GM21515 (cell line): ENCODE measurements at regions not wholly inside any gene's neighbourhood (a gene's known extent, or its start where the extent isn't known, plus 50 kb on each side); places are given as distances from the start of the nearest gene placed in this dataset.

ENCODE experiments used
- ATAC-seq: cut with Tn5 transposase; IDR thresholded peaks from one replicate; pipeline ENCODE4 v1.9.1; 2021; ENCODE audit not compliant: unreplicated experiment

GRCh38 chr1:212189352-212189738 is 95.9 kb upstream of the PPP2R5A start:
- no peak for ATAC-seq

DNA sequence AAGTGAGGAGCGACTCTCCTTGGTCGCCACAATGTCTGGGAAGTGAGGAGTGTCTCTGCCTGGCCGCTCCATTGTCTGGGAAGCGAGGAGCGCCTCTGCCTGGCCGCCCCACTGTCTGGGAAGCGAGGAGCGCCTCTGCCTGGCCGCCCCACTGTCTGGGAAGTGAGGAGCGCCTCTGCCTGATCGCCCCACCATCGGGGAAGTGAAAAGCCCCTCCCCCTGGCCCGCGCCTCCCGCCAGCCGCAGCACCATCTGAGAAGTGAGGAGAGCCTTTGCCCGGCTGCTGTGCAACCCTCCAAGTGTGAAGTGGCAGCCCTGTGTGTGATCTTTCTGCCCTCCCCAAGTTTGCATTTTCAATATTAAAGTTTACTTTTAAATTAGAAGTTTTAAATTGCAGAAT is 95.0 kb upstream of the PPP2R5A start:
- no peak for ATAC-seq

DNA sequence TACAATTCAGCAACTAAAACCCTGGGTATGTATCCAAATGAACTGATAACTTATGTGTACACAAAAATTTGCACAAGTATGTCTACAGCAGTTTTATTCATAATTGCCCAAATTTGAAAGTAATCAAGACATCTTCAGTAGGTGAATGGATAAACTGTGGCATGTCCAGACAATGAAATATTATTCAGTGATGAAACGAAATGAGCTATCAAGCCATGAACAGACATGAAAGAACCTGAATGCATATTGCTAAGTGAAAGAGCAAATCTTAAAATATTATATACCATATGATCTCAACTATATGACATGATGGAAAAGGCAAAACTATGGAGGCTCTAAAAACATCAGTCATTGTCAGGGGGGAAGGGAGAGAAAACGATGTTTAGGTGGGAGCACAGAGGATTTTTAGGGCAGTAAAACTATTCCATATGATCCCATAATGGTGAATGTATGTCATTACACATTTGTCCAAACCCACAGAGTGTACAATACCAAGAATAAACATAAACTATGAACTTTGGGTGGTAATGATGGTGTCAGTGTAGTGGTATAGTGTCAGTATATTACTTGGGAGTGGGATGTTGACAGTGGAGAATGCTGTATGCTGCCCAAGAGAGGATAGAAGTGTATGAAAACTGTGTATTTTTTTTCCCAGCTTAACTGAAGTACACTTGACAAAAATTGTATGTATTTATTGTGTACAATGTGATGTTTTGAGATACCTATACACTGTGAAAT is 92.8 kb upstream of the PPP2R5A start:
- ATAC-seq: no peak

DNA sequence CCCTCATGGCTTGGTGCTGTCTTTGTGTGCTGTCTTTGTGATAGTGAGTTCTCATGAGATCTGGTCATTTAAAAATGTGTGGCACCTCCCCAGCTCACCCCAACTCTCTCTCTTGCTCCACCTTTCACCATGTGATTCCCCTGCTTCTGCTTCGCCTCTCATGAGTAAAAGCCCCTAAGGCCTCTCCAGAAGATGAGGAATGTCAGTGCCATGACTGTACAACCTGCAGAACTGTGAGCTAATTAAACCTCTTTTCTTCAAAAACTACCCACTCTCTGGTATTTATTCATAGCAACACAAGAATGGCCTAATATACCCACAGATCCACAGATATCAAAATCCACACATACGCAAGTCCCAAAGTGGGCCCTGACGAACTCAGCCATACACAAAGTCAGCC is 88.9 kb upstream of the PPP2R5A start:
- no peak for ATAC-seq

- no peak for ATAC-seq
Observed at GRCh38 chr1:212201461-212201860, 83.7 kb upstream of the PPP2R5A start.

DNA sequence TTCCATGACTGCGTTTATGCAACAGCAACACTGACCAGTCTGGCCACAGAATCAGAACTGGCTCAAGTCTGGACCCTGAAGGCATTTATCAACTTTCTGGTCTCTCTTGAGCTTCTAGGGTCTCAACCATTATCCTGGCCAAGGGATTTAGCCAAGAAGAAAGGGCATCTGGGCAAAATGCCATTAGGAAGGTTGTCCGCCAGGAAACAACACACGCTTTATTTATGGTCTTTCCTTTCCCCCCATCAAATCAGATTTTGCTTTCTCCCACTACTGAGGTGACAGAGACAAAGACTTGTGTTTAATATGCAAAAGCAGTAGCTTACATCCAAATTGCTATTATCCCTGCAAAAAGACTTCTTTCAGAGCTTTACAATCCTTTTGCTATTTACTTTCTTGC is 81.6 kb upstream of the PPP2R5A start:
- no peak for ATAC-seq

DNA sequence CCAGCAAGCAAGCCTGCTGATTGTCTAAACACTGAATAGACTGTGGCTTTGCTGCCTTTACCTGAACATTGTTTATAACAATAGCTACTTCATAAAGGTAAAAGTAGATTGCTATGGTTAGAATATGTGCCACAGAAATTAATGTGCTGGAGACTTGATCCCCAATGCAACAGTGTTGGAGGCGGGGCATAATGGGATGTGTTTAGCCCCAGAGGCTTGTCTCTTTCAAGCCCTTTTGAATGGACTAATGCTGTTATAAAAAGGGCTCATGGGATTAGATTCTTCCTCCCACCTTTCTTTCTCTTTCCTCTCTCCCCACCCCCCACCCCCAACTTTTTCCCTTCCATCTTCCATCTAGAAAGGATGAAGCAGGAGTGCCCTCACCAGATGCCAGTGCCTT is 80.2 kb upstream of the PPP2R5A start:
- no peak for ATAC-seq

GRCh38 chr1:212205843-212206242 is 79.4 kb upstream of the PPP2R5A start:
- ATAC-seq: no peak

DNA sequence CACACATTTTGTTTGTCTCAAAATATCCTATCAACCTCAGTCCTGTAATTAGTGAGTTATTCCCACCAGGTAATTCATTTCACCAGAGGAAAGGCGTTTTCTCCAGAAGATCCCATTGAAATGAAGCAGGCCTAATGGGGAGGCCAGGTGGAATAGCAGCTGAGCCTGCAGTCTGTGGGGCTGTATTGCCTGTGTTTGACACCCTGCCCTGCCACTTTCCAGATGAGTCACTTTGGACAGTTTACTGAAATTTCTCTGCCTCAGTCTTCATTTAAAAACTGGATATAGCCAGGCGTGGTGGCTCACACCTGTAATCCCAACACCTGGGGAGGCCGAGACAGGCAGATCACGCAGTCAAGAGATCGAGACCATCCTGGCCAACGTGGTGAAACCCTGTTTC is 78.1 kb upstream of the PPP2R5A start:
- no peak for ATAC-seq

DNA sequence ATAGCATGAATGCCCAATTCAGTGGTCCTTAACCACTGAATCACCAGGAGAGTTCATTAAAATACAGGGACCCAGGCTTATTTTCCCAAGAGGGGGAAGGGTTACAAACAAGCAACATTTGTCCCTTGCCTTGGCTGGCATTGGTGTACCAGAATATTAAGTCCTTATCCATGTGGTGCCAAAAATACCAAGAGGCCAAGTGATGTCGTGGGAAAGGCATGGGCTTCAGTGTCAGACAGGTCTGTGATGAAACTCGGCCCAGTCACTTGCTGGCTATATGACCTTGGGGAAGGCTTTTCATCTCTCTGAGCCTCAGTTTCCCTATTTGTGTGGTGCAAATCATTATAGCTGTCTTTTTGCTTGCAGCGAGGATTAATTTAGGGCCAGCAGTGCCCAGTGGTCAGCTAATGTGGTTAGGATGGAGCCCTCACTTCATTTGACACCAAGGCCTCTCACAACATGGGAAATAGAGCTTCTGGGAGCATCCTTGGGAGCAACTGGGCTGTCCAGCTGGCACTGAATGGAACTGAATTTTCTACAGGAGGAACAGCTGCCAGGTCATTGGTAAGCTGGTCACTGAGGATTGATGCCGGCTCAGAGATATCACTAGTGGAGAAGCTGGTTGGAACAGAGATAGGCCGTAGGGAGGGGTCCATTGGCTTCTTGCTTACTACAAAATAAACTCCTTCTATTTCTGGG is 77.2 kb upstream of the PPP2R5A start:
- no peak for ATAC-seq

DNA sequence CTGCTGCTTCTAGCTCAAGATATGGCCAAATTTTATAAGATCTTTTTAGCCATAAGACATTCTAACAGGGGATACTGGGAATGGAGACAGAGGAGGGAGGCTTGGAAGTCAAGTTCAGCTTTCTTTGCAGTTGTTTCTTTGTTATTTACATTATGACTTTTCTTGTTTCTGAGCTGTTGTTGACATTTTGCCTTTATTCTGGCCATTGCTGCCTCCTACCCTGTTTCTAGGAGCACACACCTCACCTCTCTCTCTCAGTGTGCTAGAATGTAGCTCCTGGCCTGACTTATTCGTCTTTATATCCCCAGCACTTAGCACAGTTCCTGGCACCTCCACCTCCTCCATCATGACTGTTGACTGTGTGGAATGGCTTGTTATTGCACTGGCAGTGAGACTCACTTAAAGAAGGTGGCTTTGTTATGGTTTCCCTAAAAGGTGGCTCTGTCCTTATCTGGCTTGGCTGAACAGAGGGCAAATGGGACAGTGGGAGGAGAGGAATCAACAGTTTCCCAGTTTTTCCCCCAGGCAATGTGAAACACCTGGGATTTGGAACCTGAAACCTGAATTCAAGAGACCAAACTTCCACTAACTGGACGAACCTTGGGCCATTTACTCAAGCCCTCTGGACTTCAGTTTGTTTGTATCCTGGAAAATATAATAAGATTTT is 76.1 kb upstream of the PPP2R5A start:
- ATAC-seq: no peak

DNA sequence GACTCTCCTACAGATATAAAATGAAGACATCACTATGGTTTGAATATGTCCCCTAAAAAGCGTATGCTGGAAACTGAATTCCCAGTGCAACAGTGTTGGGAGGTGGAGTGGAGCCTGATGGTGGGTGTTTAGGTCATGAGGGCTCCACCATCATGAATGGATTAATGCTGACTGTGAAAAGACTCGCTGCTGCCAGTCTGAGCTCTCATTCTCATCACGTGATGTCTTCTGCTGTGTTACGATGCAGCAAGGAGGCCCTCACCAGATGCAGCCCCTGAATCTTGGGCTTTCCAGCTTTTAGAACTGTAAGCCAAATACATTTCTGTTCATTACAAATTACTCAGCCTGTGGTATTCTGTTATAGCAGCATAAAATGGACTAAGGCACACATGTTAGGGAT is 73.8 kb upstream of the PPP2R5A start:
- ATAC-seq: no peak

DNA sequence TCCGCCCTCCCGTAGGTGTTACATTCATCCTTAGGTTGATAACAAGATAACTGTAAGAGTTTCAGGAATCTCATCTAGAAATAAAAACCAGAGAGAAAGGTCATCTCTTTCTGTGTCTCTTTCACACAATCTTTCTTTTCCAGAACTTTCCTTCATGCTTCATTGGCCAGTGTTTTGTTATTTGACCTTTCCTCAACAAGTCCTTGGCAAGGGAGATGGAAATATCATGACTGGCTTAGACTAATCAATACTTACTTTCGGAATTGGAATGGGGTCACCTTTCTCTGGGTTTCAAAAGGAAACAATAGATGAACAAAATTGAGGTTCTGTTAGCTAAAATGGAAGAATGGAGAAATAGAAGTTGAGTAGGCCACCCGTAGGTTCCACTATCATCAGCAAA is 72.9 kb upstream of the PPP2R5A start:
- no peak for ATAC-seq

DNA sequence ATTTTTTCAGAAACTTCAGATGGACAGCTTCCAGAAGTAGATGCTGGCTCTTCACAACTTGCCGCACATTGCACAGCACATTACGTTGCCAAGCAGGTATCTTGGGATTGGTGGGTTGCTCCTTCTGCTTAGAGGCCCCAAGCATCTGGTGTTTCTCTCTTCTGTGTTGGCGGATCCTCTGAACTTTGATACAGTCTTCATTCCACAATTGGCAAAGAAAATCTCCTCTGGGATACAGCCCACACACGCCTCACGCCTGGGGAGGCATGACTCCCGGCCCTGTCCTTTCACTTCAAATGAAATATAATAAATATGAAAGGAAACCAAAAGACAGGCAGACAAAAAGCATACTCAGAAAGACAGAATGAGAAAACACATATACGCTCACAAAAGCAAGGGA is 72.3 kb upstream of the PPP2R5A start:
- ATAC-seq: no peak

DNA sequence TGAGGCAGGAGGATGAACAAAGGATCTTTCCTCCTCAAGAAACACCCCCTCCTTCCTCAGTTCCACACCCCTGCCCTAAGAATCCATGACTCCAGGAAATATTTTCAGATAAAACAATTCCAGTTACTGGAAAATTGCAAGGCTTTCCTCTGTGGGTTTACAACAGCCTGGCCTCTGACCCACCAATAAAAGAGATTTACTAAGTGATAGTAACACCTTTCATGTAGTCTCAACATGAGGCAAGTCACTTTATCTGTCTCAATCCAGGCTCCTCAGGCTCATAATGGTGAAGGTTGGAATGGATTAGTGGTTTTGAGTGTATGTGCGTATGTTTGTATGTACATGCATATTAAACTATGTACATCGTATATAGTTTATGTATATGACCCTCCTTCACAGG is 71.4 kb upstream of the PPP2R5A start:
- no peak for ATAC-seq

- ATAC-seq: no peak
Observed at GRCh38 chr1:212214325-212214724, 70.9 kb upstream of the PPP2R5A start.

GRCh38 chr1:212215910-212216309 is 69.3 kb upstream of the PPP2R5A start:
- ATAC-seq: no peak

DNA sequence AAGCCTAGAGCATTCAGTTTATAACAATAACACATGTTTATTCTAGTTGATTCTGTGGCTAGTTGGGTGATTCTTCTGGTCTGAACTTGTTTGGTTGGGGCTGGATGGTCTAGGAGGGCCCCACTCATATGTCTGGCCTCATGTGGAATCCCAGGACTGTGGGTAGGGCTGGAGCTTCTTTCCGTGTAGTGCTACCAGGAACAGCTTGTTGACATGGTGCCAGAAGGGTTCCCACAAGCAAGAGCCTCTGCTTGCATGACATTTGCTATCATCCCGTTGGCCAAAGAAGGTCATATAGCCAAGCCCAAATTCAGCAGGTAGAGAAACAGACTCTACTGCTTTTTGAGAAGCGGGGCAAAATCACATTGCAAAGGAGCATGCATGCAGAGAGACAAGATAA is 67.6 kb upstream of the PPP2R5A start:
- ATAC-seq: no peak

DNA sequence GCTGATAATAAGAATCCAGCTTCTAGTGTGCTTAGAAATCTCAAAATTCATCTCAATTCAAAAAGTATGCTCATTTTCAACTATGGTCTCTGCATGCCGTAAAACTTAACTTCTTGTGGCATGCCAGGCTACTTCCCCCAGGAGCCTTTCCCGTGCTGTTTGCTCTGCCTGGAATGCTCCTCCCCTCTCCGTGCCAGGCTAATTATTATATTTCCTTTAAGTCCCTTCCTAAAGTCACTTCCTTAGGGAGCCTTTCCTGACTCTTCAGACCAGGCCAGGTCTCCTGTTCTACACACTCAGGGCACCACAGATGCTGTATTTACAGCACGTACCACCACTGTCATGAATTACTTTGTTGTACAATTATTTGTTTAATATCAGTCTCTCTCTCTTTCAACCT is 67.1 kb upstream of the PPP2R5A start:
- no peak for ATAC-seq

DNA sequence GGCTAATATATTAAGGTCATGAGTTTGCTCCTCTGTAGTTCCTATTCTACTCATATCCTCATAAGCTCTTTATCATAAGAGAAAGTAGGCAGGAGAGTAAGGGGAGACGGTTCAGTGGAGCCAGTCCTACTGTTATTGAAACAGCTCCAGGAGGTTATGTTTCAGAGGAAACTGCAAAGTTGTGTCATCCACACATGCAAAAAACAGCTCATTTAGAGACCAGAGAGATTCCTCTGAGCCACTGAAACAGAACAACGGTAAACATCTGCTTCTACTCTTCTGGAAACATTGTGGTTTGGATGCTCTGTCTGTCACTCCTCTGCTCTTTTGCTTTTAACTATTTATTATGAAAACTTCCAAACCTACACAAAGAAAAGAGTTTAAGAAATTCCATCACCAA is 66.3 kb upstream of the PPP2R5A start:
- ATAC-seq: peak; percentile 93

DNA sequence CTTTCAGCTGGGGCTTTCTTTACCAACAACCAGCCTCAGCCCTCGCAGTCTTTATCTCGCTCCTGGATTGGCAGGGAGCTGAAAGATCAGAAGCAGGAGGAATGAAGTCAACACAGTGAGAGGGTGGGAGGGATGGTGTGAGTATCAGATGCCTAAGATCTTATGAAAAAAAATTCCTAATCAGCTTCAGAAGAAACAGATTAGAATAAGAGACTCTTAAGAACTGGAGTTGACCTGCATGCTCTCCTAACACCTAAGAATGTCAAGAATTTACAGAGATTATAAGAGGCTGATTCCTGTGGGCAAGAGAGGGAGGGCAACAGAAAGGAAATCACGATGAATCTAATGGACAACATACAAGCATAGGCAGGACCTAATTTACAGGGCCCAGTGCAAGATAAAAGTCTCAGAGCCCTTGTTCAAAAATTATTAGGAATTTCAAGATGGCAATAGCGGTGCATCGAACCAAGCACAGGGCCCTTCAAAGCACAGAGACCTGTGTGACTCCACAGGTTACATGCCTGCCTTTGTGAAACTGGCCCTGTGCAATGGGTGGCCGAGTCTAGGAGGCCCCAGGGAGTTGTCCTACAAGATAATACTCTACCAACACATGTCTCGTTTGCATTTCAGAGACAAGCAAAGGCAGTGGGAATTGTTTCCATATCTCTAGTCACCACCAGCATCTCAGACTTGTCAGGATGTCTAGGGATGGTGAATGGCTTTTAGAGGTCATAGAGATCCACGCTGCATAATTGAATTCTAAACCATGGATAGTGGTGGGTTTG is 65.3 kb upstream of the PPP2R5A start:
- no peak for ATAC-seq

- no peak for ATAC-seq
Observed at GRCh38 chr1:212221801-212222200, 63.4 kb upstream of the PPP2R5A start.
